HCT116 (cell line): ENCODE measurements at regions not wholly inside any gene's neighbourhood (a gene's known extent, or its start where the extent isn't known, plus 50 kb on each side); places are given as distances from the start of the nearest gene placed in this dataset.

Source experiments
- ATAC-seq: fragments of 200-7000 bp; cut with Tn5 transposase; 2 replicates; pipeline ENCODE4 v1.9.1; 2020; ENCODE audit warnings: mild to moderate bottlenecking, moderate library complexity
- BruUV-seq: library from RNA; stranded (reverse); fragments of 400-500 nt; replicated peaks from 2 replicates; lab custom pipeline; 2021; lab: Mats Ljungman, UMichigan
- CTCF ChIA-PET: fragments of 300-600 bp; sonication (Branson Sonifier 250); formaldehyde crosslinking; loops from one replicate; lab custom pipeline; 2021; ENCODE audit warnings: antibody characterized with exemption; lab: Charles Lee
- POLR2A ChIA-PET: fragments of 300-600, 350-600 bp; sonication (Branson Sonifier 250); formaldehyde crosslinking; loops from one replicate; lab custom pipeline; 2021; ENCODE audit warnings: antibody characterized with exemption; lab: Charles Lee
- RAD21 ChIA-PET, 2 experiments: fragments of 300-600 bp; sonication (Branson Sonifier 250); formaldehyde crosslinking; loops; one replicate each; lab custom pipeline; 2023; ENCODE audit warnings: low total read pairs in 2 of 2; ENCODE audit not compliant: uncharacterized antibody in 2 of 2, unreplicated experiment in 2 of 2, low non-redundant PET in 1 of 2; lab: Charles Lee
- DNase-seq: peaks from one replicate; pipeline ENCODE4 v3.0.0-alpha.2; 2010; ENCODE audit warnings: low read depth, low spot score
- H2AFZ ChIP-seq: fragments of 200-600 bp; shearing (Covaris generic), sonication (generic); 2 replicates; pipeline ENCODE4 v1.6.1; 2017; ENCODE audit warnings: low read depth, mixed run types, mixed read lengths, antibody characterized with exemption, low read length; ENCODE audit not compliant: poor library complexity, severe bottlenecking
- H3K27ac ChIP-seq: 2 replicates; pipeline ENCODE4 v1.5.1; 2012; ENCODE audit warnings: low read depth, low read length
- H3K27me3 ChIP-seq: fragments of 200-600 bp; sonication (generic); 2 replicates; pipeline ENCODE4 v1.6.1; 2016; ENCODE audit warnings: mixed run types, low read length, mixed read lengths; ENCODE audit not compliant: insufficient read depth
- H3K36me3 ChIP-seq, 2 experiments: fragments of 200-500 bp in 1 of 2; fragments of 200-600 bp in 1 of 2; sonication (Bioruptor generic) in 1 of 2; sonication (generic) in 1 of 2; 2 replicates each; pipeline versions ENCODE4 v1.5.1 to v1.6.1; 2014 to 2016; ENCODE audit warnings: low read length in 2 of 2, inconsistent platforms in 1 of 2, mixed read lengths in 1 of 2, mixed run types in 1 of 2; ENCODE audit not compliant: insufficient read depth in 2 of 2, control insufficient read depth in 1 of 2
- H3K4me1 ChIP-seq, 2 experiments: fragments of 200-600 bp in 1 of 2; sonication (generic) in 1 of 2; 2 replicates each; pipeline versions ENCODE4 v1.5.1 to v1.6.1; 2012 to 2017; ENCODE audit warnings: low read length in 2 of 2, inconsistent platforms in 1 of 2, mild to moderate bottlenecking in 1 of 2, mixed read lengths in 1 of 2, mixed run types in 1 of 2, moderate library complexity in 1 of 2; ENCODE audit not compliant: insufficient read depth in 2 of 2, control insufficient read depth in 1 of 2
- H3K4me2 ChIP-seq: fragments of 200-600 bp; sonication (generic); 2 replicates; pipeline ENCODE4 v1.6.1; 2017; ENCODE audit warnings: mixed run types, low read length, mixed read lengths
- H3K4me3 ChIP-seq, 2 experiments: fragments of 200-600 bp in 1 of 2; sonication (generic) in 1 of 2; replicated peaks in 1 of 2; 2 replicates each; pipeline ENCODE4 v1.5.1; 2011 to 2016; ENCODE audit warnings: low read length in 2 of 2, control low read depth in 1 of 2, low read depth in 1 of 2, mild to moderate bottlenecking in 1 of 2, mixed read lengths in 1 of 2, mixed run types in 1 of 2
- H3K79me2 ChIP-seq: fragments of 200-600 bp; sonication (generic); 2 replicates; pipeline ENCODE4 v1.6.1; 2017; ENCODE audit warnings: mild to moderate bottlenecking, mixed run types, low read length, moderate library complexity, mixed read lengths; ENCODE audit not compliant: insufficient read depth
- H3K9ac ChIP-seq: fragments of 200-600 bp; sonication (generic); 2 replicates; pipeline ENCODE4 v1.6.1; 2016; ENCODE audit warnings: low read length, mixed read lengths
- H3K9me2 ChIP-seq: fragments of 200-600 bp; sonication (generic), shearing (Covaris generic); 2 replicates; pipeline ENCODE4 v1.6.1; 2017; ENCODE audit warnings: mixed run types, mild to moderate bottlenecking, moderate library complexity; ENCODE audit not compliant: insufficient read depth
- H3K9me3 ChIP-seq, 2 experiments: fragments of 200-500 bp in 1 of 2; fragments of 200-600 bp in 1 of 2; sonication (Bioruptor generic) in 1 of 2; sonication (generic) in 1 of 2; 2 replicates each; pipeline ENCODE4 v1.6.1; 2014 to 2017; ENCODE audit warnings: low read length in 2 of 2, mixed read lengths in 2 of 2, inconsistent platforms in 1 of 2, low read depth in 1 of 2, mild to moderate bottlenecking in 1 of 2, mixed run types in 1 of 2, moderate library complexity in 1 of 2; ENCODE audit not compliant: control insufficient read depth in 1 of 2, insufficient read depth in 1 of 2
- H4K20me1 ChIP-seq: fragments of 200-600 bp; sonication (generic), shearing (Covaris generic); 2 replicates; pipeline ENCODE4 v1.6.1; 2017; ENCODE audit warnings: mixed run types, mild to moderate bottlenecking, moderate library complexity; ENCODE audit not compliant: insufficient read depth
- EGR1 ChIP-seq: IDR thresholded peaks from 2 replicates; pipeline ENCODE4 v1.6.1; 2012; ENCODE audit warnings: low read depth
- ELF1 ChIP-seq: IDR thresholded peaks from 2 replicates; pipeline ENCODE4 v1.6.1; 2012; ENCODE audit warnings: low read depth, borderline replicate concordance
- EZH2 ChIP-seq: fragments of 200-600 bp; sonication (generic); IDR thresholded peaks from 2 replicates; pipeline ENCODE4 v1.6.1; 2017; ENCODE audit warnings: antibody characterized with exemption, mixed run types
- JUND ChIP-seq: IDR thresholded peaks from 2 replicates; pipeline ENCODE4 v1.6.1; 2012
- POLR2A ChIP-seq: IDR thresholded peaks from 2 replicates; pipeline ENCODE4 v1.7.0; 2011; ENCODE audit warnings: borderline replicate concordance; ENCODE audit not compliant: insufficient read depth, insufficient read length; ENCODE audit errors: extremely low read depth
- RAD21 ChIP-seq: IDR thresholded peaks from 2 replicates; pipeline ENCODE4 v1.6.1; 2012; ENCODE audit warnings: low read depth, mild to moderate bottlenecking
- REST ChIP-seq: IDR thresholded peaks from 2 replicates; pipeline ENCODE4 v1.6.1; 2012; ENCODE audit warnings: low read depth
- SRF ChIP-seq: IDR thresholded peaks from 2 replicates; pipeline ENCODE4 v1.6.1; 2012; ENCODE audit warnings: low read depth
- TCF7L2 ChIP-seq: IDR thresholded peaks from 2 replicates; pipeline ENCODE4 v1.7.0; 2011; ENCODE audit warnings: borderline replicate concordance, inconsistent platforms; ENCODE audit not compliant: insufficient read depth, insufficient read length; ENCODE audit errors: extremely low read depth
- YY1 ChIP-seq: IDR thresholded peaks from 2 replicates; pipeline ENCODE4 v1.6.1; 2011; ENCODE audit warnings: low read length, low read depth, moderate library complexity, mild to moderate bottlenecking; ENCODE audit not compliant: insufficient replicate concordance; ENCODE audit errors: extremely low read depth
- ZFX ChIP-seq: fragments of 450-650 bp; IDR thresholded peaks from 2 replicates; pipeline ENCODE4 v1.6.1; 2017
- intact Hi-C: fragments of 100-400 bp; cut with micrococcal nuclease; formaldehyde crosslinking; loops from 2 replicates; pipeline ENCODE4 v1.10.0; 2022

- no peaks in the 10 kb centered on the region for H3K27me3 ChIP-seq
- no peak overlapping the region for H3K4me3 ChIP-seq
- BruUV-seq: no TSS peak
- ATAC-seq (no peak), DNase-seq (no peak)
- no peak overlapping the region for H2AFZ ChIP-seq
- no peaks in the 10 kb centered on the region for H3K9me2 ChIP-seq
- H3K9ac ChIP-seq: no peak overlapping the region
- RAD21 ChIA-PET: no interaction called here
- H3K79me2 ChIP-seq: no peaks in the 10 kb centered on the region
- POLR2A ChIA-PET: no interaction called here
- no peaks in the 10 kb centered on the region for H3K36me3 ChIP-seq
- intact Hi-C loops: no loop called here
- no peak overlapping the region for H3K27ac ChIP-seq
- H3K4me1 ChIP-seq: no peaks in the 10 kb centered on the region
- CTCF ChIA-PET: no interaction called here
- no peaks in the 10 kb centered on the region for H4K20me1 ChIP-seq
- TF ChIP-seq EGR1 (no peak), YY1 (no peak), ELF1 (no peak), TCF7L2 (no peak), SRF (no peak), RAD21 (no peak), REST (no peak), JUND (no peak), EZH2 (no peak), ZFX (no peak), POLR2A (no peak)
- H3K9me3 ChIP-seq: no peaks in the 10 kb centered on the region
- H3K4me2 ChIP-seq: no peak overlapping the region
Measured at GRCh38 chr3:144351773-144352365, 380.2 kb downstream of the DIPK2A start.
